Naive thymus-derived CD4-positive, alpha-beta T cell (primary cell): ENCODE measurements at regions not wholly inside any gene's neighbourhood (a gene's known extent, or its start where the extent isn't known, plus 50 kb on each side); places are given as distances from the start of the nearest gene placed in this dataset.

Source experiments
- ATAC-seq: fragments of 150-1000 bp; cut with Tn5 transposase; 2 replicates; pipeline ENCODE4 v1.10.0; 2021; ENCODE audit warnings: mild to moderate bottlenecking, moderate library complexity
- CTCF ChIA-PET: fragments of 350-600 bp; sonication (Branson Sonifier 250); formaldehyde crosslinking; loops from one replicate; lab custom pipeline; 2021; ENCODE audit warnings: antibody characterized with exemption; lab: Charles Lee
- POLR2A ChIA-PET: fragments of 350-600 bp; sonication (Branson Sonifier 250); formaldehyde crosslinking; loops from one replicate; lab custom pipeline; 2021; ENCODE audit warnings: antibody characterized with exemption, inconsistent platforms; lab: Charles Lee
- DNase-seq, 9 donors: peaks; one replicate each; pipeline versions ENCODE4 v3.0.0 to v3.0.0-alpha.2; 2020 to 2022; ENCODE audit warnings: mixed read lengths in 1 of 9
- H3K27ac ChIP-seq: one replicate; pipeline ENCODE4 v1.7.0; 2013; ENCODE audit warnings: mild to moderate bottlenecking, low read depth, low read length, moderate library complexity
- H3K27me3 ChIP-seq, 2 donors: one replicate each; pipeline ENCODE4 v1.7.0; 2013; ENCODE audit warnings: low read length in 2 of 2, mild to moderate bottlenecking in 2 of 2, moderate library complexity in 2 of 2; ENCODE audit not compliant: control insufficient read depth in 2 of 2, insufficient read depth in 2 of 2
- H3K36me3 ChIP-seq, 3 experiments: 1 replicate in 2 of 3; 2 replicates in 1 of 3; pipeline ENCODE4 v1.7.0; 2013; ENCODE audit warnings: low read length in 3 of 3, mild to moderate bottlenecking in 3 of 3, moderate library complexity in 1 of 3; ENCODE audit not compliant: insufficient read depth in 3 of 3, control insufficient read depth in 2 of 3
- H3K4me1 ChIP-seq, 2 donors: one replicate each; pipeline ENCODE4 v1.7.0; 2013; ENCODE audit warnings: low read length in 2 of 2, mild to moderate bottlenecking in 2 of 2, moderate library complexity in 1 of 2; ENCODE audit not compliant: control insufficient read depth in 2 of 2, insufficient read depth in 2 of 2
- H3K4me3 ChIP-seq: 2 replicates; pipeline ENCODE4 v1.7.0; 2013; ENCODE audit warnings: mild to moderate bottlenecking, low read length
- H3K9me3 ChIP-seq, 3 experiments: 1 replicate in 2 of 3; 2 replicates in 1 of 3; pipeline ENCODE4 v1.7.0; 2013; ENCODE audit warnings: low read length in 3 of 3; ENCODE audit not compliant: control insufficient read depth in 2 of 3
- H3K27ac Mint-ChIP-seq, 9 donors: one replicate each; pipeline ENCODE4 v1.8.0; 2020 to 2022; ENCODE audit warnings: mixed read lengths in 9 of 9, mild to moderate bottlenecking in 8 of 9, moderate library complexity in 5 of 9, inconsistent platforms in 2 of 9
- H3K27me3 Mint-ChIP-seq, 5 donors: one replicate each; pipeline ENCODE4 v1.8.0; 2021 to 2022; ENCODE audit warnings: mixed read lengths in 5 of 5, mild to moderate bottlenecking in 1 of 5
- H3K36me3 Mint-ChIP-seq, 5 donors: one replicate each; pipeline ENCODE4 v1.8.0; 2020 to 2022; ENCODE audit warnings: mixed read lengths in 5 of 5, mild to moderate bottlenecking in 3 of 5, inconsistent platforms in 1 of 5
- H3K4me1 Mint-ChIP-seq, 7 donors: one replicate each; pipeline ENCODE4 v1.8.0; 2020 to 2022; ENCODE audit warnings: mixed read lengths in 7 of 7, mild to moderate bottlenecking in 3 of 7, inconsistent platforms in 1 of 7
- H3K4me3 Mint-ChIP-seq, 10 donors: one replicate each; pipeline ENCODE4 v1.8.0; 2020 to 2022; ENCODE audit warnings: mild to moderate bottlenecking in 10 of 10, mixed read lengths in 10 of 10, moderate library complexity in 6 of 10, inconsistent platforms in 2 of 10
- H3K9me3 Mint-ChIP-seq, 11 donors: one replicate each; pipeline ENCODE4 v1.8.0; 2020 to 2022; ENCODE audit warnings: mixed read lengths in 11 of 11, mild to moderate bottlenecking in 4 of 11, inconsistent platforms in 1 of 11, moderate library complexity in 1 of 11
- intact Hi-C, 2 donors: fragments of 100-400 bp; cut with micrococcal nuclease; formaldehyde crosslinking; loops; one replicate each; pipeline ENCODE4 v1.15.1; 2023

DNA sequence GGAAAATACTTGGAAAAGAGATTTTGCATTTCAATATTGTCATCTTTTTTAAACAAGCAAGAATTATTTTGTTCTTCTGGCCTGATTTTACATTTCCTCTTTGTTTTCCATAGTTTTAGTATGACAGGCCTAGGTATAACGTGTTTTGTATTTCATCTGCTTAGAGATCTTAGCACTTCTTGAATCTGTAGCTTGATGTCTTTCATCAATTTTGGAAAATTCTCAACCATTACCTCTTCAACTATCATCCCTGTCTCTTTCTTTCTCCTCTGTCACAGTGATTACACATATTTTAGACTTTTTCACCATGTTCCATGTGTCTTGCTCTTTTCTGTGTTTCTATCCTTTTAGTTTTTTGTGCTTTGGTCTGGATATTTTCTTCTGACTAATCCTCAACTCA is 67.2 kb upstream of the PHACTR1 start:
- no peaks in the 10 kb centered on the region for H3K36me3 Mint-ChIP-seq
- POLR2A ChIA-PET, result no interaction called here
- H3K36me3 ChIP-seq, result no peaks in the 10 kb centered on the region
- no peak overlapping the region for H3K27ac ChIP-seq
- peaks cover 0 to 2% (median 0%) of the 10 kb centered on the region in 11 donors for H3K9me3 Mint-ChIP-seq
- no peaks in the 10 kb centered on the region for H3K27me3 ChIP-seq
- no peaks in the 10 kb centered on the region for H3K4me1 ChIP-seq
- CTCF ChIA-PET, result no interaction called here
- no peak overlapping the region for H3K27ac Mint-ChIP-seq
- DNase-seq (no peak), ATAC-seq (no peak)
- H3K9me3 ChIP-seq, result no peaks in the 10 kb centered on the region
- no peak overlapping the region for H3K4me3 ChIP-seq
- peaks cover 0 to 2% (median 0%) of the 10 kb centered on the region in 7 donors for H3K4me1 Mint-ChIP-seq
- intact Hi-C loops, result no loop called here
- H3K4me3 Mint-ChIP-seq, result no peak overlapping the region
- H3K27me3 Mint-ChIP-seq, result peaks cover 0 to 9% (median 0%) of the 10 kb centered on the region in 5 donors

DNA sequence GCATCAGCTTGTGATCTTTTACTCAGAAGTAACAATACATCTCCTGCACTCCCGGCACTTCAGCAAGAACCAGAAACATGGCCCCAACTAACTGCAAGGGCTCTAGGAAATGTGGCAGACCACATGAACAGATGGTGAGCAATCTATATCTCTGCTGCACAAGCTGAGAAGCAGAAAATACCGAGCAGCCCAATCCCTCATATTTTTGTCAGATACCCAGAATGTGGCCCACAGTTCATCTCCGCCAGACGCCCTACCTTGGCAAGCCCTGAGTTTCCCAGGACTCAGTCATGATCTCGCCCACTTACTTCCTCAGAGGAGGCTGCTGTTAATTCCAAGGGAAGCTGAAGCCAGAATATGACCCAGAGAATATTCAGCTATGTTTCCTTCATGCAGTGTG is 63.1 kb upstream of the PHACTR1 start:
- Histone ChIP-seq H3K36me3 (no peaks in the 10 kb centered on the region), H3K4me3 (no peak overlapping the region), H3K9me3 (no peaks in the 10 kb centered on the region), H3K27me3 (no peaks in the 10 kb centered on the region), H3K27ac (no peak overlapping the region), H3K4me1 (no peaks in the 10 kb centered on the region)
- H3K27me3 Mint-ChIP-seq, result peaks cover 0 to 5% (median 0%) of the 10 kb centered on the region in 5 donors
- H3K4me3 Mint-ChIP-seq, result no peak overlapping the region
- ChIA-PET POLR2A (no interaction called here), CTCF (no interaction called here)
- peaks cover 0 to 2% (median 0%) of the 10 kb centered on the region in 11 donors for H3K9me3 Mint-ChIP-seq
- DNase-seq, result no peak
- intact Hi-C loops, result no loop called here
- H3K27ac Mint-ChIP-seq, result no peak overlapping the region
- peaks cover 0 to 13% (median 10%) of the 10 kb centered on the region in 7 donors for H3K4me1 Mint-ChIP-seq
- H3K36me3 Mint-ChIP-seq, result no peaks in the 10 kb centered on the region
- no peak for ATAC-seq

DNA sequence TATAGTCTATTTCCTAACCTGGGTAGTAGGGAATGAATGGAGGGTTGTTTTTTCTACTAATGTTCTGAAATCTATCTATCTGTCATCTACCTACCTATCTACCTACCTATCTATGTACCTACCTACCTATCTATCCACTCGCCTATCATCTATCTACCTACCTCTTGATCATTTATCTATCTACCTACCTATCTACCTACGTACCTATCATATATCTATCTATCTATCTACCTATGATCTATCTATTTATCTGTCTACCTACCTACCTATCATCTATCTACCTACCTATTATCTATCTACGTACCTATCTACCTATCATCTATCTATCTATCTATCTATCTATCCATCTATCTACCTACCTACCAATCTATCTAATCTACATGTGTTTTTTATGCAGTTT is 62.5 kb upstream of the PHACTR1 start:
- peaks cover 0 to 13% (median 10%) of the 10 kb centered on the region in 7 donors for H3K4me1 Mint-ChIP-seq
- POLR2A ChIA-PET, result no interaction called here
- Histone ChIP-seq H3K4me3 (no peak overlapping the region), H3K27me3 (no peaks in the 10 kb centered on the region), H3K27ac (no peak overlapping the region), H3K36me3 (no peaks in the 10 kb centered on the region), H3K4me1 (no peaks in the 10 kb centered on the region), H3K9me3 (no peaks in the 10 kb centered on the region)
- no peak for ATAC-seq
- no peak overlapping the region for H3K27ac Mint-ChIP-seq
- H3K9me3 Mint-ChIP-seq, result peaks cover 0 to 2% (median 0%) of the 10 kb centered on the region in 11 donors
- H3K4me3 Mint-ChIP-seq, result no peak overlapping the region
- no peaks in the 10 kb centered on the region for H3K36me3 Mint-ChIP-seq
- peaks cover 0 to 5% (median 0%) of the 10 kb centered on the region in 5 donors for H3K27me3 Mint-ChIP-seq
- DNase-seq, result no peak
- intact Hi-C loops, result no loop called here
- CTCF ChIA-PET, result no interaction called here

DNA sequence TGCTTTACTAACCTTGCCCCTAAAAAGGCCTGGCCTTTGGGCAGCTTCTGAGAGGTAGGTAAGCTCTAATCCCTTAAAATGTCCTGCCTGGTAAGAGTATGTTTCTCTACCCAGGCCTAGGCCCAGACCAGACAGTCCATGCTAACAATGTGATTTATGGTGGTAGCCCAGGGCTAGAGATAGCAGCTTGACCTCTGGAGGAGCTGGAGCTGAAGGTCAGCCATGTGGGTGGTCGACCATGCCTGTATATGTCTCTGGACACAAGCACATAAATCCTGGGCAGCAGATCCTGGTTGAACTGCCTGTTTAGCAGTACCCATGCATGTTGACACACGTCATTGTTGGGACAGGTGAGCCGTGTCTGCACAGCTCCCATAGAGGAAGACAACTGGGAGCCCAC is 62.1 kb upstream of the PHACTR1 start:
- no peak overlapping the region for H3K4me3 ChIP-seq
- Mint-ChIP-seq H3K36me3 (no peaks in the 10 kb centered on the region), H3K9me3 (peaks cover 0 to under 1% (median 0%) of the 10 kb centered on the region in 11 donors), H3K4me1 (peaks cover 0 to 13% (median 10%) of the 10 kb centered on the region in 7 donors), H3K27ac (no peak overlapping the region), H3K27me3 (peaks cover 0 to 5% (median 0%) of the 10 kb centered on the region in 5 donors), H3K4me3 (no peak overlapping the region)
- ChIA-PET CTCF (no interaction called here), POLR2A (no interaction called here)
- H3K36me3 ChIP-seq, result no peaks in the 10 kb centered on the region
- no peaks in the 10 kb centered on the region for H3K27me3 ChIP-seq
- H3K9me3 ChIP-seq, result no peaks in the 10 kb centered on the region
- H3K4me1 ChIP-seq, result no peaks in the 10 kb centered on the region
- no peak overlapping the region for H3K27ac ChIP-seq
- intact Hi-C loops, result no loop called here
- DNase-seq, result no peak
- ATAC-seq, result no peak

DNA sequence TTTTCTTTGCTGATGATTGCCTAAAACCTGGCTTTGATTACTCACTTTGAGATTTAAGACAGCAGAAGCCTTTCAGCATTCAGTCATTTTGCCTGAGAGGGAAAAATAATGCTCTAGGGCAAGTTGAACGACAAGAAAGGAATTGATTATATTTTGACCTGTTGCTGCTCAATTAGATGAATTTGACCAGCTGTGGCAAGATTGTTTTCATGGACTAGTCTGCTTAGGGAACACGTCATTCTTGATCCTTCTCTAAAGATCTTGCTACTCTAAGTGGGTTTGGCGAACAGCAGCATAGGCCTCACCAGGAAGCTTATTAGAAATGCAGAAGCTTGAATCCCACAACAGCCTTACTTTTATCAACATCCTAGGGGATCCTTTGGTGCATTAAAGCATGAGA is 59.7 kb upstream of the PHACTR1 start:
- Histone ChIP-seq H3K4me3 (no peak overlapping the region), H3K27me3 (no peaks in the 10 kb centered on the region), H3K4me1 (no peaks in the 10 kb centered on the region), H3K9me3 (no peaks in the 10 kb centered on the region), H3K27ac (no peak overlapping the region), H3K36me3 (no peaks in the 10 kb centered on the region)
- H3K27ac Mint-ChIP-seq, result no peak overlapping the region
- no peak for DNase-seq
- H3K9me3 Mint-ChIP-seq, result no peaks in the 10 kb centered on the region
- no peaks in the 10 kb centered on the region for H3K36me3 Mint-ChIP-seq
- ATAC-seq, result no peak
- peaks cover 0 to 9% (median 6%) of the 10 kb centered on the region in 5 donors for H3K27me3 Mint-ChIP-seq
- ChIA-PET POLR2A (interaction anchor here (0.7 kb wide), 1 partner anchor 949 kb away, joined by 3 read pairs; no protein-coding TSS in a partner anchor), CTCF (no interaction called here)
- intact Hi-C loops, result no loop called here
- H3K4me1 Mint-ChIP-seq, result peaks cover 0 to 13% (median 10%) of the 10 kb centered on the region in 7 donors
- H3K4me3 Mint-ChIP-seq, result no peak overlapping the region

DNA sequence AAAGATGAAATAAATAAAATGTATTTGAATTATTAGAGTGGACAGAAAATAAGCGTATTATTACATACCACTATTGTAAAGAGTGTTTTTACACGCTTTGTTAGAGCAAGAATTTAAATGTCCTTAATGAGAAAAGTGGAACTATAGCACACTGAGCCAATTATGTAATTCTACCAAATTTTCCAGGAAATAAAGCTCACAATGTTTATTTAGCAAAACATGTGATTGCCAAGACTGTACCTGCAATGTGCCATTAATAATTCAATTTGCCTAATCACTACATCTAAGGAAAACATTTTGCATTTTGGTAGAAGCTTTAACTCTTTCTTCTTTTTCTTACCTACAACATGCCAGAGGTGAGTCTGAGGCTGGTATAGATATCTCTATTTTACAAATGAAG is 58.7 kb upstream of the PHACTR1 start:
- ChIA-PET CTCF (no interaction called here), POLR2A (no interaction called here)
- Mint-ChIP-seq H3K36me3 (no peaks in the 10 kb centered on the region), H3K27me3 (peaks cover 0 to 9% (median 6%) of the 10 kb centered on the region in 5 donors), H3K4me3 (no peak overlapping the region), H3K4me1 (peaks cover 0 to 13% (median 10%) of the 10 kb centered on the region in 7 donors), H3K9me3 (no peaks in the 10 kb centered on the region), H3K27ac (no peak overlapping the region)
- ATAC-seq, result no peak
- no peak overlapping the region for H3K27ac ChIP-seq
- no peak overlapping the region for H3K4me3 ChIP-seq
- no peaks in the 10 kb centered on the region for H3K4me1 ChIP-seq
- H3K36me3 ChIP-seq, result no peaks in the 10 kb centered on the region
- H3K27me3 ChIP-seq, result no peaks in the 10 kb centered on the region
- intact Hi-C loops, result no loop called here
- DNase-seq, result no peak
- no peaks in the 10 kb centered on the region for H3K9me3 ChIP-seq

DNA sequence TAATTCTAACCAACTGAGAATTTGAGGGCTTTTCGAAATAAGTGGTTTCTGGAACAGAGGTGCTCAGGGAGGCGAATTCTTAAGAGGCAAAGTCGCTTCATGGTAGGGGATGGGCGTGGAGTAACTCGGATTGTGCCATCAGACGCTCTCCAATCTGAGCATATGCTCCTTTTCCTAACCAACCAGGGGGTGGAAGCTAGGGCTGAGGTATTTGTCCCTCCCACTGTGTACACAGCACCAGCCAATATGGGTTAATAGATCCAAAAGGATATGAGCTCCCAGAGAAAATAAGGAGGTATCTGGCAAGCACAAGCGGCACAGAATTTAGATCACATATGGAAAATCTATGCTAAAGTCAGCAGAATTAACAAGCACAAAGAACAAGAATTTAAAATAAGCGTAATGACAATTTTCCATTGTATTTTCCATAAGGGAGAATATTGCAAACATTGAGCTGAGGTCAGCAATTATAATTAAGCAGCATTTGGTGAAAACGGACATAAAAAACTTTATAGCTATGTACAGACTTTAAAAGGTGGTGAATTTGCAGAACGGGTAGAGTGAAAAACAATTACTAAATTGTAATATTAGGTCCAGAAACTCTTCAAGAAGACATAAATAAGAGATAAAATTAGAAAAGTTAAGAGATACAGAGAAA is 55.0 kb upstream of the PHACTR1 start:
- Histone ChIP-seq H3K4me3 (no peak overlapping the region), H3K27me3 (no peaks in the 10 kb centered on the region), H3K4me1 (no peaks in the 10 kb centered on the region), H3K36me3 (no peaks in the 10 kb centered on the region), H3K9me3 (no peaks in the 10 kb centered on the region), H3K27ac (no peak overlapping the region)
- Mint-ChIP-seq H3K9me3 (no peaks in the 10 kb centered on the region), H3K4me1 (no peaks in the 10 kb centered on the region), H3K27ac (no peak overlapping the region), H3K27me3 (peaks cover 3 to 11% (median 6%) of the 10 kb centered on the region in 5 donors), H3K4me3 (no peak overlapping the region), H3K36me3 (no peaks in the 10 kb centered on the region)
- ChIA-PET CTCF (interaction anchor here (0.6 to 0.7 kb wide), 2 partner anchors 20 to 1599 kb away, joined by 3 read pairs; no protein-coding TSS in a partner anchor), POLR2A (no interaction called here)
- DNase-seq, result no peak
- no peak for ATAC-seq
- intact Hi-C loops, result no loop called here
